ENCODE measurements at regions not wholly inside any gene's neighbourhood (a gene's known extent, or its start where the extent isn't known, plus 50 kb on each side); places are given as distances from the start of the nearest gene placed in this dataset.

DNA sequence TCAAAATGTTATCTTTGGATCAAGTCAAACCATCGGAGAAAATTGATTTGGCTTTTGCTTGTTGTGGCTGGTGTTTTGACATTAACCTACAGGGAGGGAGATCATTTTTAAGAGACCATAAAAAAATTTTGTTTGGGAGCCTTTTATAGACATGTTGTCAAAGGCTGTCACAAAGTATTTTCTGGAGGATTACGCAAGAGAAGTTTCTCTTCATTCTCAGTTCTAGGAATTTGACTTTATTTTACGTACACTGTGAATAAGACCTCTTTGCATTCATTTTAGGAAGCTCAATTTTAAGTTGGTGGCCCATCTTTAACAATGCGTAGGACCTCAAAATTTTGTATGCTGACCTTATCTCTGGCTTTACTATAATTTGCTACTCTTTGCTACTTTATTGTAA is 50.2 kb upstream of the SLC44A1 start:
- TF ChIP-seq EP300 (IDR thresholded peaks at IDR 0.05; ENCODE audit: borderline replicate concordance in 1 of 2, low read depth in 1 of 2, low read length in 1 of 2) (no peak), SIN3A (IDR thresholded peaks at IDR 0.05; ENCODE audit: borderline replicate concordance, low read depth, low read length) (no peak), YY1 (IDR thresholded peaks at IDR 0.05; ENCODE audit: low read depth) (no peak)
- TF ChIP-seq, protein P1, sequence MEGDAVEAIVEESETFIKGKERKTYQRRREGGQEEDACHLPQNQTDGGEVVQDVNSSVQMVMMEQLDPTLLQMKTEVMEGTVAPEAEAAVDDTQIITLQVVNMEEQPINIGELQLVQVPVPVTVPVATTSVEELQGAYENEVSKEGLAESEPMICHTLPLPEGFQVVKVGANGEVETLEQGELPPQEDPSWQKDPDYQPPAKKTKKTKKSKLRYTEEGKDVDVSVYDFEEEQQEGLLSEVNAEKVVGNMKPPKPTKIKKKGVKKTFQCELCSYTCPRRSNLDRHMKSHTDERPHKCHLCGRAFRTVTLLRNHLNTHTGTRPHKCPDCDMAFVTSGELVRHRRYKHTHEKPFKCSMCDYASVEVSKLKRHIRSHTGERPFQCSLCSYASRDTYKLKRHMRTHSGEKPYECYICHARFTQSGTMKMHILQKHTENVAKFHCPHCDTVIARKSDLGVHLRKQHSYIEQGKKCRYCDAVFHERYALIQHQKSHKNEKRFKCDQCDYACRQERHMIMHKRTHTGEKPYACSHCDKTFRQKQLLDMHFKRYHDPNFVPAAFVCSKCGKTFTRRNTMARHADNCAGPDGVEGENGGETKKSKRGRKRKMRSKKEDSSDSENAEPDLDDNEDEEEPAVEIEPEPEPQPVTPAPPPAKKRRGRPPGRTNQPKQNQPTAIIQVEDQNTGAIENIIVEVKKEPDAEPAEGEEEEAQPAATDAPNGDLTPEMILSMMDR (IDR thresholded peaks at IDR 0.05) = no peak
- TF ChIP-seq, protein P2, sequence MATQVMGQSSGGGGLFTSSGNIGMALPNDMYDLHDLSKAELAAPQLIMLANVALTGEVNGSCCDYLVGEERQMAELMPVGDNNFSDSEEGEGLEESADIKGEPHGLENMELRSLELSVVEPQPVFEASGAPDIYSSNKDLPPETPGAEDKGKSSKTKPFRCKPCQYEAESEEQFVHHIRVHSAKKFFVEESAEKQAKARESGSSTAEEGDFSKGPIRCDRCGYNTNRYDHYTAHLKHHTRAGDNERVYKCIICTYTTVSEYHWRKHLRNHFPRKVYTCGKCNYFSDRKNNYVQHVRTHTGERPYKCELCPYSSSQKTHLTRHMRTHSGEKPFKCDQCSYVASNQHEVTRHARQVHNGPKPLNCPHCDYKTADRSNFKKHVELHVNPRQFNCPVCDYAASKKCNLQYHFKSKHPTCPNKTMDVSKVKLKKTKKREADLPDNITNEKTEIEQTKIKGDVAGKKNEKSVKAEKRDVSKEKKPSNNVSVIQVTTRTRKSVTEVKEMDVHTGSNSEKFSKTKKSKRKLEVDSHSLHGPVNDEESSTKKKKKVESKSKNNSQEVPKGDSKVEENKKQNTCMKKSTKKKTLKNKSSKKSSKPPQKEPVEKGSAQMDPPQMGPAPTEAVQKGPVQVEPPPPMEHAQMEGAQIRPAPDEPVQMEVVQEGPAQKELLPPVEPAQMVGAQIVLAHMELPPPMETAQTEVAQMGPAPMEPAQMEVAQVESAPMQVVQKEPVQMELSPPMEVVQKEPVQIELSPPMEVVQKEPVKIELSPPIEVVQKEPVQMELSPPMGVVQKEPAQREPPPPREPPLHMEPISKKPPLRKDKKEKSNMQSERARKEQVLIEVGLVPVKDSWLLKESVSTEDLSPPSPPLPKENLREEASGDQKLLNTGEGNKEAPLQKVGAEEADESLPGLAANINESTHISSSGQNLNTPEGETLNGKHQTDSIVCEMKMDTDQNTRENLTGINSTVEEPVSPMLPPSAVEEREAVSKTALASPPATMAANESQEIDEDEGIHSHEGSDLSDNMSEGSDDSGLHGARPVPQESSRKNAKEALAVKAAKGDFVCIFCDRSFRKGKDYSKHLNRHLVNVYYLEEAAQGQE (IDR thresholded peaks at IDR 0.05; ENCODE audit: low read depth, low read length) = no peak
- TF ChIP-seq, protein P3, sequence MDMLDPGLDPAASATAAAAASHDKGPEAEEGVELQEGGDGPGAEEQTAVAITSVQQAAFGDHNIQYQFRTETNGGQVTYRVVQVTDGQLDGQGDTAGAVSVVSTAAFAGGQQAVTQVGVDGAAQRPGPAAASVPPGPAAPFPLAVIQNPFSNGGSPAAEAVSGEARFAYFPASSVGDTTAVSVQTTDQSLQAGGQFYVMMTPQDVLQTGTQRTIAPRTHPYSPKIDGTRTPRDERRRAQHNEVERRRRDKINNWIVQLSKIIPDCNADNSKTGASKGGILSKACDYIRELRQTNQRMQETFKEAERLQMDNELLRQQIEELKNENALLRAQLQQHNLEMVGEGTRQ (IDR thresholded peaks at IDR 0.05; ENCODE audit: borderline replicate concordance, low read depth, low read length) = no peak
